HG03558 (cell line): ENCODE measurements at regions not wholly inside any gene's neighbourhood (a gene's known extent, or its start where the extent isn't known, plus 50 kb on each side); places are given as distances from the start of the nearest gene placed in this dataset.
"Not testable (repeated sequence)": the region's sequence is repeated elsewhere in the genome, so short reads cannot be mapped to it uniquely, and the experiment has no call there.

Source experiments
- ATAC-seq: cut with Tn5 transposase; IDR thresholded peaks from one replicate; pipeline ENCODE4 v1.9.1; 2021; ENCODE audit warnings: moderate number of reproducible peaks; ENCODE audit not compliant: unreplicated experiment; ENCODE audit errors: extremely low read depth

DNA sequence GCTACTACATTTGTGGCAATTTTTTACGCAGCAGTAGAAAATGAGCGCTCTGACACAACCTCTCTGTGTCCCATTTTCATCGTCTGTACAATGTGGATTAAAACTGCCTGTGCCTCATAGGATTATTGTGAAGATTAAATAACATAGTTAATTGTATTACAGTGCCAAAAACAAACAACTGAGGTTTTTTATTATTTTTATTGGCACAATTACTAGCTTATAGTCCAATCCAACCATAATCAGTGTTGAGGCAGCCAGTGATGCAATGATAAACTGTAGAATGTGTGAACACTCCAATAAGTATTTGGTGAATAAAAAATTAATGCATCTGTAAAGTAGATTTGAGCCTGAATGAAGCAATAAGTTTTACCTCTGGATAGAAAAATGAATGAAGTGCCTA is 588.3 kb downstream of the DNAH5 start:
- no peak for ATAC-seq

DNA sequence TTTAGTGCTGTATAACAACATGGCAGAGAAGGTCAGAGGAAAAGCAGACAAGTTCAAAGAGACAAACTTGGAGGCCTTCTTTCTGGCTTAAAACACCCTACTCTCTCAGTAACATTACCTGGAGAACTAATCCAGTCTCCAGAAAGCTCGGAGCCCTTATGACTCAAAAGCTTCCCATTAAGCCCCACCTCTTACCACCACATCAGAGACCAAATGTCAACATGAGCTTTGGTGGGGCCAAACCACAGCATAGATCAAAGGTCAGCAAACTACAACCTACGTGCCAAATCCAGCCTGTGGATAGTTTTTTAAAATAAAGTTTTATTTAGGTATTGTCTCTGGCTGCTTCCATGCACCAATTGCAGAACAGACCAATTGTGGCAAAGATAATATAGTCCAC is 589.9 kb downstream of the DNAH5 start:
- no peak for ATAC-seq

DNA sequence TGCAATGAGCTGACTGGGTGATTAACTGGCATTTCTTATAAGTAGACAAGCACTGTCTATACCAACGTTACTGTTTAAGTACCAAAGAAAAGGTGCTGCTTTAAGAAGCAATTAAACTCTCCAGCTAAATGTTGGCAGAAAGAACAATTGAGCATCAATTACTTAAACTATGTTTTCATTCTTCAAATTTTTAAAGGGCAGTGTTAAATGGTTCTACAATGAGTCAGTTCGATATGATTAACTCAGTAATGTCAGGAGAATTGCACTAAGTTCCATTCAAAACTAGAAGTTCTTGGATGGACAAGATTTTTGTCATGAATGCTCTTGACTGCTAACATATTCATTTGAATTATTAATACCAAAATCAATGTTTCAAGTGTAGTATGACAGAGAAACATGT is 593.7 kb downstream of the DNAH5 start:
- no peak for ATAC-seq

DNA sequence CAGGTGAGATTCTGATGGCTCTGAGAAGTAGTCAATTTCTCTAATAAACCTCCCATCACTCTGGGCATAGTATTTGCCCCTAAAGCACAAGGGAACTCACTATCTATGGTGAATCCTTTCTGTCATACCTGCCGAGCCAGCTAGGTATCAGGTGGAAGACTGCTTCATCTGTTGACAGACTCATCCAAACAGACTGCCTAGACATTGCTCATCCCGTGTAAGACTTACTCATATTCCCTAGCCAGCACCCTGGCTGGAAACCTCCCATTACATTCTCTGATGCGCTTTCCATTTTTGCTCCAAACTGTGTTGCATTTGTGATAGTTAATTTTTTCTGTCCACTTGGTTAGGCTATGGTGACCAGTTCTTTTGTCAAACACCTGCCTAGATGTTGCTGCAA is 595.9 kb downstream of the DNAH5 start:
- no peak for ATAC-seq

DNA sequence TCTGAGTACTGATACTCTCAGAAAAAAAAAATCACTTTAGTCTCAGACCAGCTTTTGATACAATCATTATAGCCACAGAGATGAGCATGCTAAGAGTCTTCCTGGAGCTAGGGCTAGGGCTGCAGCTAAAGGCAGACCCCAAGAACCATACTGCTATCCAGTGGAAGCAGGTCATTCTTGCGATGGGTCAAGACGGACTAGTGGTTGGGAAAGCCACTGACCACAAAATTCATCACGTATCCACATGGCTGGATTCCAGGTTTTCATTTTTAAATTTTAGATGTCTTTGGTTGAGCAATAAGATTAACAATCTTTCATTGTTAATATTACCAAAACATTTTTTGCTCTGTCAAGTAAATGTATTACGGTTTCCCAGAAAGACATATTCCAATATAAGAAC is 598.1 kb downstream of the DNAH5 start:
- no peak for ATAC-seq

DNA sequence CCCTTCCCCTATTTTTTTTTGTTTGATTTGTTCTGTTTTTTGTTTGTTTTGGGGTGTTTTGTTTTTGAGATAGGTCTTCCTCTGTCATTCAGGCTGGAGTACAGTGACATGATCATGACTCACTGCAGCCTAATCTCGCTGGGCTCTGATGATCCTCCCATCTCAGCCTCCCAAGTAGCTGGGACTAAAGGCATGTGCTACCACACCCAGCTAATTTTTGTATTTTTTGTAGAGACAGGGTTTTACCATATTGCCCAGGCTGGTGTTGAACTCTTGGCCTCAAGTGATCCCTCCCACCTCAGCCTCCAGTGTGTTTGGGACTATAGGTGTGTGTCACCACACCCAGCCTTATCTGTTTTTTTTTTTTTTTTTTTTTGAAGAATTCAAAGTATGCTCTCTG is 605.4 kb downstream of the DNAH5 start:
- ATAC-seq = no peak

DNA sequence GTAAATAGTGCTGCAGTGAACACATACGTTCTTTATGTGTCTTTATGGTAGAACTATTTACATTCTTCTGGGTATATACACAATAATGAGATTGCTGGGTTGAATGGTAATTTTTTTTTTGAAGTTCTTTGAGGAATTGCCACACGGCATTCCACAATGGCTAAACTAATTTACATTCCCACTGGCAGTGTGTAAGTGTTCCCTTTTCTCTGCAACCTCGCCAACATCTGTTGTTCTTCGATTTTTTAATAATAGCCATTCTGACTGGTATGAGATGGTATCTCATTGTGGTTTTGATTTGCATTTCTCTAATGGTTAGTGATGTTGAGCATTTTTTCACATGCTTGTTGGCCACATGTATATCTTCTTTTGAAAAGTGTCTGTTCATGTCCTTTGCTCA is 609.5 kb downstream of the DNAH5 start:
- not testable (repeated sequence) for ATAC-seq

DNA sequence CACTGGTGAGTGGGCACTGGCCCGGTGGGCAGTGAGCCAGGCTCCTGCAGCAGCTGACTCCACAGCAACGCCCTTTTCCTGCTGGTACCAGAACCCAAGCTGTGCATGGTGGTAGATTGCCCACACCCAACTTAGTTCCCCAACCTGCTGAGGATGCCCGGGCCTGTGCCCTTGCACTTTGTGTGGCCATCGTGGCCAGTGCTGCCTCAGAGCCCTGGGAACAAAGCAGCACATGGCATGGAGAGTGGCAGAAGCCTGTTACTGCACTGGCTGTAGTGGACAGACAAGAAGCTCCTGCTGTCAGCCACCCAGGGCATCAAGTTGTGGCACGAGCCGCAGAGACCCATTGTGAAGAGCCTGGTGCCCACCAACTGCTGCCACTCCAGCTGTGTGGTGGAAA is 612.9 kb downstream of the DNAH5 start:
- ATAC-seq = no peak

DNA sequence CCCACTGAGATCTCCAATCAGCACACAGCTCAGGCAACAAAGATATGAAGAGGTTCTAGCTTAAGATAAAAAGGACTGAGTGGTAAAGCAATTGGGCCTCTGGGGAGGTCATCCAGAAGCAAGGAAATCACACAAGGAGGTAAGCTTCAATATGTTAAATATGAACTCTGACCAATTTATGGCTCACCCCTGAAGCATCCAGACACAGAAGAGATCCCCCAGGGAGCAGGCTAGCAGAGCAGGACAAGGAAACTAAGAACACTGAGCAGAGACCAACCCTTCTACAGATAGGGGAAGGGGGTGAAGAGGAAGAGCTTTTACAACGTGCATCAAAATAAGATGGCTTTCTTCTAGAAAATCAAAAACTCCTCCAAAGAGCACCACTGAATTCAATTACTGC is 616.2 kb downstream of the DNAH5 start:
- ATAC-seq = no peak

DNA sequence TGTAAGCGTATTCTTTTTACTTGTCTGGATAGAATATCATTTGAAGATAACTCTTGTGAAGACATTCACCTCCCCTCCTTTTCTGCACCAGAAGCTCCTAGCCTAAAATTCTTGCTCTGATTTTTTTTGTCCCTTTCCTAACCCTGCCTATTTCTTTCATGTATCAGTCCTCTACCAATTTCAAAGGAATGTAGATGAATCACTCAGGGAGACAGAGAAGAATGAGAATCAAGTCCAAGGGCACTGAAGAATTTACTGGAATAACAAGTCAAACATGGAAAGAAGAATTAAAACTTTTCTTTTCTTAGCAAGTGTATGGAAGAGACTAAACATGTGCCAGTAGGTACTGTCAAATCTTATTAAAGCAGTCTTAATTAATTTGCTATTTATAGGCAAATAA is 618.7 kb downstream of the DNAH5 start:
- no peak for ATAC-seq

DNA sequence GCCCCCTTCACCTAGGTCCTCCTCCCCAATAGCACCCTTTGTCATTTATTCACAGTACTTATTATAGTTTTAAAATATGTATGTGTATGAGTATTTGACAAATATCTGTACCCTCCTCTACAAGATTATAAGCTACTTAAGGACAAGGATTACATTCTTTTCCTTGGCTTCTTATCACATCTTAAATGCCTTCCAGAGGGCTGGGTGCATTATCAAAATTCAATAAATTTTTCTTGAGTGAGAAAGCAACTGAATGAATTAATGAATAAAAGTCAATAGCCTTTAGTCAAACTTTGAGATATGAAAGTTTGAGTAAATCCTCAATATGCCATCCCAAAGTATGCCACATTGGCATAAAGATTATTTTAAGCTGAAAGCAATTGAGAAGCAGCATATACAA is 621.7 kb downstream of the DNAH5 start:
- no peak for ATAC-seq

DNA sequence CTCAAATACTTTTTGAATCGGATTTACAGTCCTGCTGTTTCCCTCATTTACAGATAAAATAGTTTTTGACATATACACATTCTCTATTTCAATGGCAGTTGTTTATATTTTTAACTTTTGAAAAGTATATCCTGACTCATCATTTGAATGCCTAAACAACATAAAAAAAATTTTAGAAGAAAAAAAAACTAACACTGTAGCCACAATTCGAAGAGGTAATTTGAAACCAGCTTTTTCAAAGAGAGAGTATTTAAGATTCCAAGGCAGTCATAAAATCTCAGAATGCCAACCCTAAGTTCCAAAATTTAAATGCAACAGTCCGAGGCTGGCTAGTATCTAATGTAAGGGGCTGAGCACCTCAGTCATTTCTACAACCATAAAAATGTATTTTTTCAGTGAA is 626.8 kb downstream of the DNAH5 start:
- ATAC-seq = no peak

DNA sequence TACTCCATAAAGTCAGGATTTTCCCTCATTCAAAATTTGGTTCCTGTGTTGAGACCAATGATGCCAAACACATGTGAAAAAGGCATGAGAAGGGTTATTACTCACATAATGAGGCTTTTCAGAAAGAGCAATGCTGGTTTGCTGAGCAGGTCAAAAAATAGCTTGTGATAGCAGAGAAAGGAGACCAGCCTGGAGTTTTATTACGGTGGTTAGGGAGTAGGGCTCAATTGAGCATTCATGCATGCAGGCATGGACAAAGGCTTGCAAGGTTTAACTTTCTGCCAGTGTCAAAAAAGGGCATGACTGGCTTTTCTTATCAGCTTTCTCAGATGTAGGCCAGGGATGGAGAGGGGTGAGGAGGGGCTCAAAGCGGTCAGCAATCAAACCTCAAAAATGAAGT is 628.3 kb downstream of the DNAH5 start:
- no peak for ATAC-seq

DNA sequence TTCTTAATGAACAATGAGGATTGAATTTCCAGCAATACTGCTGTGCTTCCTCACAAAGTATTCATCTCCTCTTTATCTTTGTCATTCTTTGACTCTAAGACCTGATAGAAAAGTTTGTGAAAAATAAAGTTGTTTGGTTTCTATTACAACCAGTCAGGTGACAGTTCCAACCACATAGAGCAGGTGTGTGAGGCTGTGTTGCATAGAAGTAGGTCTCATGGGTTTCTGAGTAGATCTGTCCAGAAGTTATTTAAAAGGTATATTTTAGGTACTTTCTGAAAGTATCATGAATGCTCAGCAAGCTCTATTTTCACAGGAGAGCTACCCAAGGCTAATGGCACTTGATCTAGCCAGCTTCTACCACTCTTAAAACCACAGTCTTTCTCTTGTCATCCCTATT is 637.0 kb downstream of the DNAH5 start:
- no peak for ATAC-seq

DNA sequence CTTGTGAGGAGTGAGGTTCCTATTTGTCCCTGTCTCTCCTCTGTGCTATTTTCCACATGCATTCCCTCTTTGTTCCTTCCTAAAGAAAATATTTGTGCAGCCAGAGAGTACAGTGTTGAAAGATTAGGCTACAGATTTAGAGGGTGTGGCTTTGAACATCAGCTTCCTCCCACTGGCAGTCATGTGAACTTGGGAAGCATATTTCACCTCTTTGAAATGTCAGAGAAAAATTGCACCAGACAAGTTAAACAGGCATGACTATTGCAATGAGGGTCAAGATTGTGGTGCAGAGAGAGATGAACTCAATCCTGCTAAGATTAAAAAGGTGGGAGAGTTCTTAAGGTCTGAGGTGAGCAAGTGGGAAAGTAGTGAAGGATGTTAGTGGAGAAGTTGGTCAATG is 641.0 kb downstream of the DNAH5 start:
- ATAC-seq = no peak

DNA sequence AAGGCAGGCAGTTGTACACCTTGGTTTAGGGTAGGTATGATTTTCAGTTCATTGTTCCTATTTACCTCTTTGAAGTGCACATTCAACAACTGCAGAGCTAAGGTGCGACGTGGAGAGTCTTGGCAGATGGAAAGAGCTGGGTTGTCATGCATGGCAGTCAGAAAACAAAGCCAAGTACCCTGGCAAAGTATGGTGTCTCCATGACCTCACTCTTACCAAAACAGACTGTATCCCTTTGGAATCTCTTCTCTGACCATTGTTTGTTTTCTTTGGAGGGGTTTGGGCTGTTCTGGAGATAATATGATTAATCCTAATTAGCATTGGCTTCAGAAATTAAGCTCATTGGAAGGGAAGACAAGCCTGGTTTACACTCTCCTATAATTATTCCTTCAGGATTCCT is 665.7 kb downstream of the DNAH5 start:
- ATAC-seq = no peak

DNA sequence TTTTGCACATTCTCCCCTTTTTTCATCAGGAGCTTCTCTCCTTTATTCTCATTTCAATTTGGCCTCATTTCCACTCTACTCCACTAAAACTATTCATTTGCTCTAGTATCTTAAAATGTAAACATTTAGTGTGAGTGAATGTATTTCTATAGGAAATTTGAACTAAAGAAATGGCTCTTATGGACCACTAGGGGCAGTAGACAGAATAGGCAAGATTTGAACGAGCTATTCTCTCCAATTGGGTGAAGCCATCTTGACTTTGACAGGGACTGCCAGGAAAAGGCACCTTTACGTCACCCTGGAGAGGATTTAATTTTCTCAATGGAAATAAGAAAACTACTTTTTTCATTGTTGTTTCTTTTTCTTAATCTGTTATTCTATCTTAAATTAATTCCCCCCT is 666.3 kb downstream of the DNAH5 start:
- ATAC-seq = no peak

DNA sequence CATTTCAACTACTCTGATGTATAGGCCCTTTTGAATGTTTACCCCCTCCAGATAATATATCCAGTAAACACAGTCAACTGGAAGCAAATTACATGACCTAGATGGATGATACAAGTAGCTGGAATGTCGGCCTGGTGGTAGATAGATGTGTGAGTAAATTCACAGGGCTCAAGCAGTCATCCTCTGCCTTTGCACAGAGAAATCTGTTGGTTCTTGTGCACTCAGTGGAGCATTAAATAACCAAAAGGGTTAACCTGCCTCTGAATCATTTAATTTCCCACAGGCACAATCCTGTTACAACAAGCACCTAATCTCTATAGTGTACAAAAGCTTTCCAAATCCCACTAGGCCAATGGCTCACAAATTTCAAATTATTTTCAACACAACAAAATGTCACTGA is 668.3 kb downstream of the DNAH5 start:
- no peak for ATAC-seq

DNA sequence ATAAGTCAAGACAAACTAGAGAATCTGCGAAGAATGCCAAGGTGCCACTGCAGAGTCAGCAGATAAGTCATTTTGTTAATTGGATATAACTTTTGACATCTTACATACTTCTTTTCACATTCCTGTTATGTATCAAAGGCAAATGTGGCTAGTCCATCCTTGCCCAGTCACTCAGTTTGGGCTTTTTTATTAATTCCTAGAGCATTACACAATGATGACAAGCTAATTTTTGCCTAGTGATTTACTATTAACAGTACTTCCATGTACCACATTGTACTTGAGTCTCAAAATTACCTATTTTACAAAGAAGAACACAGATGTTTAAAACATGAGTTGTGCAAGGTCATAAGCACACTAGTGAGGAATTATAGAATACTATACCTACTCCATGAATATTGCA is 680.8 kb downstream of the DNAH5 start:
- no peak for ATAC-seq

DNA sequence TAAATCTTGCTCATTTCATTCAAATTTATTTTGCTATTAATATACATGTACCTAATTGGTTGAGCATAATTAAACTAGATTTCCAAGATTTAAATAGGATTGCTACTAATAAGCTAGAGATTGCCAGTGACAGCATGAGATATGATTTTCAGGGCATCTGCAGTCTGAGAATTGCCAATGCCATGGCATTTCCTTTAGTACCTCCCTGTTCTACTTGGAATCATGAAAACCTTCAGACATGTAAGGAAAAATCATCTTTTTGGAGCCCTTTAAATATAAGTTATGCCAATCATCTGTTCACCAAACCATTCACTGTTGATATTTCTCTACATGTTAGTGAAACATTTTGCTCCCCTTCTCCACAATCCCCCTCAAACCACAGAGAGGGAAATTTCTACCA is 691.4 kb downstream of the DNAH5 start:
- ATAC-seq = no peak

DNA sequence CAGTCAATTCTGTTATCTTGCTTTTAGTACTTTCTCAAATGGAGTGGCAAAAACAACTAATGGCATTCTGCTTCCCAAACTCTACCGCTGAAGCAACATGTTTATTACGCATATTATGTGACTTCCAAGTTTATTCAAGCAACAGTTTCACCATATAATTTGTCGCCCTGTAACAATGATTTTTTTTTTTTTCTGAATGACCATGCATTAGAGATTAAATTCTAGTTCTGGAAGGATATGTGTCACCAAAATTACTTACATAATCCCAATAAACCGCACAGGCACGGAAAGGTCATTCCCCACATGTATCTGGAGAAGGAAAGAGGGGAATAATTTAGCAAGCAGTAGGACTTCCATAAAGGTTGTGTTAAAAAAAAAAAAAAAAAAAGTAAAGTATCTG is 691.8 kb downstream of the DNAH5 start:
- ATAC-seq = no peak

DNA sequence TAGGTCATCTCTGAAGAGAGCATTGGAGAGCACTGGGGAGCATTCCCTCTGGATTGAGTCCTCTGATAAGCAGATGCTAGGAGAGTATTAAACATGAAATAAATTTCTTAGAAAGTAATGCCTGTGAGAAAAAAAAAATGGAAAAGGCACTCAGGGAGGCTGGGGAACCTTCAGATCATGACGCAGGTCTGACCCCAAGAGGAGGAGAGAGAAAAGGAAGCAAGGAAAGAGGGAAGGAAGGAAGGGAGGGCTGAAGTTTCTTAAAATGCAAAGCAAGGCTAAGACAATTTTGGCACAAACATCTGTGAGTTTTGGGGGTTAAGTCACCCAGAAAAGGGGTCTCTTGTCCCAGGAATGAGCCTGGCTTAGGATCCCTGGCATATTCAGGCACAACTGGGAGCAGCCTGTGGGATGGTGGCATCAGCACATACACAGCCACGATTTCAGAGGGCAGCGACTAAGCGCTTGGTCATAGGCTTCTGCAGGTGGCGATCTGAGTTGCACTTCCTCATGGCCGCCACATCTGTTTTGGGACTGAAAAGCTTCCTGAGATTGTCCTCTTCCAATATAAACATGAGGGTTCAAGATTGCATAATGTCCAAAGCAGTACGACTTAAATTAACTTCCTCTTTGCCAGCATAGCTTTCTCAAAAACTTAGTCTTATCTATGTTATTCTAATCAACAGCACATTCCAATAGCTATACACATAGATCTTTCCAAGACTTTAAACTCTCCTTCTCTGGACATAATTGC is 692.7 kb downstream of the DNAH5 start:
- ATAC-seq = no peak
